RWPE1 (cell line): ENCODE measurements at regions not wholly inside any gene's neighbourhood (a gene's known extent, or its start where the extent isn't known, plus 50 kb on each side); places are given as distances from the start of the nearest gene placed in this dataset.

Experiments used
- CTCF ChIA-PET: fragments of 350-600 bp; sonication (Branson Sonifier 250); formaldehyde crosslinking; extraction: SDS; loops from one replicate; lab custom pipeline; 2021; lab: Yijun Ruan, JAX
- POLR2A ChIA-PET: fragments of 400-600 bp; formaldehyde crosslinking; extraction: SDS; loops from one replicate; lab custom pipeline; 2020; ENCODE audit warnings: antibody characterized with exemption; ENCODE audit not compliant: low non-redundant PET; lab: Yijun Ruan, JAX
- DNase-seq: peaks from one replicate; pipeline ENCODE4 v3.0.0; 2012; ENCODE audit warnings: low spot score
- H3K27ac ChIP-seq: fragments of 450-650 bp; 2 replicates; pipeline ENCODE4 v1.5.1; 2017
- CTCF ChIP-seq: fragments of 450-650 bp; conservative IDR thresholded peaks from 2 replicates; pipeline ENCODE4 v1.5.1; 2017; ENCODE audit warnings: low read depth, mild to moderate bottlenecking

DNA sequence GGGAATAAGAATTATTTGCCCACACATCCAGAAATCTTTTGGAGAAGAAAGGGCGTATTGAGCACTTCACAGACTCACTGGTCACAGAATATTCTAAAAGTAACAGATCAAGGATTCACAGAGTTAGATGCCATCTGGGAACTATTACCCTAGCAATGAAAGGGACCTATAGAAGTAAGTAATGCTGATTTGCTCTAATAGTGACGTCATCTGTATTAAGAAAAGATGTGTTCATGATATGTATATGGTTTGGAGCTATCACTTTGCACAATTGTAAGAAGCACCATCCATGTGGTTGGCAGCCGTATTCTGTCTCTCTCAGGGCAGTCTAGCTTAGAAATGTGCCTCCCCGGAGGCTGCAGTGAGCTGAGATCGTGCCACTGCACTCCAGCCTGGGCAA lies 52.8 kb upstream of the SV2C start:
- CTCF ChIA-PET: no interaction called here
- POLR2A ChIA-PET: no interaction called here

GRCh38 chr5:76029739-76030138 lies 53.4 kb upstream of the SV2C start:
- no peak overlapping the region for H3K27ac ChIP-seq
- ChIA-PET CTCF (no interaction called here), POLR2A (no interaction called here)
- no peak for DNase-seq
- no peak for TF ChIP-seq CTCF

More for the DNA sequence above, 52.8 kb upstream of the SV2C start:
- TF ChIP-seq CTCF: no peak
- DNase-seq: no peak
- H3K27ac ChIP-seq: no peak overlapping the region

DNA sequence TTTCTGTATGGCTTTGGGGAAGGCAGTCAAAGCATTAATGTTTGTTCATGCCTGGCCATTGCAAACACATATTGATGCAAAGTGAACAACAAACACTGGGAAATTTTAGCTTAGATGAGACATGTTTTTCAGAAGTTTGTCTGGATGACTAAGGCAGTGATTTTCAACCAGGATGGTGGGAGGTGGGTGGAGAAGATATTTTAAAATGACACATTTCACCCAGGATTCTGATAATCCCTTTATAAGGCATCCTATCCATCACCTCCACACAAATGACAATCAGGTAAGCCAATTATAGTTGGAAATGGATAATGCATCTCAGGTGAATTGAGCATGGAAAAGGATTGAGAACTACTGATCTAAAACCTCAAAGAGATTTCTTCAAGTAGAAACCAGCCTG lies 57.4 kb upstream of the SV2C start:
- H3K27ac ChIP-seq: no peak overlapping the region
- no peak for DNase-seq
- TF ChIP-seq CTCF: no peak
- ChIA-PET CTCF (no interaction called here), POLR2A (no interaction called here)

- CTCF ChIA-PET: no interaction called here
- no peak for DNase-seq
- no peak for TF ChIP-seq CTCF
Observed at GRCh38 chr5:76025069-76025468, 58.1 kb upstream of the SV2C start.

GRCh38 chr5:76022611-76023010 lies 60.6 kb upstream of the SV2C start:
- ChIA-PET CTCF (interaction anchor here (0.6 kb wide), 1 partner anchor 58 kb away, joined by 3 read pairs; no protein-coding TSS in a partner anchor), POLR2A (no interaction called here)
- no peak overlapping the region for H3K27ac ChIP-seq
- no peak for DNase-seq
- no peak for TF ChIP-seq CTCF

More at GRCh38 chr5:76025069-76025468, 58.1 kb upstream of the SV2C start:
- POLR2A ChIA-PET: interaction anchor here (0.6 kb wide), 1 partner anchor 14 kb away, joined by 6 read pairs; no protein-coding TSS in a partner anchor
- H3K27ac ChIP-seq: no peak overlapping the region

DNA sequence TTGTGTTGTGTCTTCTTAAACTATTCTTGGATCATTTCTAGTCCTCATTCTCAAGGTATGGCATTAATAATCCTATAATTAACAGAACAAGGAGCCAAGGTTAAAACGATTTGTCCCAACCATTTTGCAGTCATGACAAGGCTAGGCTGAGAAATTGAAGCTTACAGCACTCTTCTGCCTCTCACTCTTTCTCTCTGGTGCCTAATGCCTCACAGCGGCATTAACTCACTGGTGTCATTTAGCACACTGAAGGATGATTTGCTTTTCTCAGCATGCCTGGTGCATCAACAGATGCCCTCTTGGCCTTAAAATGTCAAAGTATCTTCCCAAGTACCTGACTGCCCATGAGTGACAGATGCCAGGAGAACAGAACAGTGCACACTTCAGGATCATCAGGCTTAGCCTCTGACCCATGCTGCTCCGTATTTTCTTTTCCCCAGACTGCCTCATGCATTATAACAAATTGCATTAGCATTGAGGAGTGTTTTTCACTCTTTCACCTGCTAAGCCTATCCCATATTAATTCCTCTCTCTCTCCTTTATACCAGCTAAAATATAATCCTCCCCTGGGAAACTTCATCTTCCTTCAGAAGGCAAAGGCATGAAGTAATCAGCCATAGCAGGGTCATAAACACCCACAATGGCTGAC lies 61.1 kb upstream of the SV2C start:
- no peak overlapping the region for H3K27ac ChIP-seq
- DNase-seq: no peak
- no peak for TF ChIP-seq CTCF
- CTCF ChIA-PET: interaction anchor here (0.6 kb wide), 2 partner anchors 18 to 58 kb away, joined by 3 read pairs; no protein-coding TSS in a partner anchor
- POLR2A ChIA-PET: no interaction called here
